ENCODE measurements at regions not wholly inside any gene's neighbourhood (a gene's known extent, or its start where the extent isn't known, plus 50 kb on each side); places are given as distances from the start of the nearest gene placed in this dataset.

DNA sequence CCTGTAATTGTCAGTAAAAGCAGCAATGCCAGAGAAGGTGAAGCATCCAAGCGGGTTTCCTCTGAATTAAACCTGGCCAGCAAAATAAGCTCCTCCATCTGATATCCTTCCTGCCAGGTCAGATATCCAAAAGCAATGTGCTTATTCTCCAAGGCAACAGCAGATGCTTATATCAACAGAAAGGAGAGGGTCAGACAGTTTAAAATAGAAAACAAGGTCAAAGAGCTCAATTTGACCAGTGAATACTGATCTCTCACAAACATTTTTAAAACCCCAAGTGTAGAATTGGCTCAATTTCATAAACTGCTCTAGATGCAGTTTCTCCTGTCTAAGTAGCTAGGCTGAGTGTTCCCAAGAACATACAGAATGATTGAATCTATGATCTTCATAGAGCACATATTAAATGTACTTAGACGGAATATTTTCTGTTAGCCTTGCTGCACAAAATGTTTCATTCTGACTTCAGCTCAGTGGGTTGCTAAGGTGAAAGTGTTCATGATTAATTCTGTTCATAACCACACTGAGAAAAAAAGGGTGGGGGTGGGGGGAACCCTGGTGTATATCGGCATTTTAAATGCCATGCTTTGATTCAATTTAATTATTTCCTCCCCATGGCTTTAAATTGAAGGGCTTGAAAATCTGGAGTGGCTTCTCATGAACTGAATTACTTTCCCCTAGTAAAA, 174.2 kb upstream of the ARHGAP20 start:
- no peak for TF ChIP-seq EZH2phosphoT487 (conservative IDR thresholded peaks at IDR 0.05; ENCODE audit: low read length)
- TF ChIP-seq, protein P1, sequence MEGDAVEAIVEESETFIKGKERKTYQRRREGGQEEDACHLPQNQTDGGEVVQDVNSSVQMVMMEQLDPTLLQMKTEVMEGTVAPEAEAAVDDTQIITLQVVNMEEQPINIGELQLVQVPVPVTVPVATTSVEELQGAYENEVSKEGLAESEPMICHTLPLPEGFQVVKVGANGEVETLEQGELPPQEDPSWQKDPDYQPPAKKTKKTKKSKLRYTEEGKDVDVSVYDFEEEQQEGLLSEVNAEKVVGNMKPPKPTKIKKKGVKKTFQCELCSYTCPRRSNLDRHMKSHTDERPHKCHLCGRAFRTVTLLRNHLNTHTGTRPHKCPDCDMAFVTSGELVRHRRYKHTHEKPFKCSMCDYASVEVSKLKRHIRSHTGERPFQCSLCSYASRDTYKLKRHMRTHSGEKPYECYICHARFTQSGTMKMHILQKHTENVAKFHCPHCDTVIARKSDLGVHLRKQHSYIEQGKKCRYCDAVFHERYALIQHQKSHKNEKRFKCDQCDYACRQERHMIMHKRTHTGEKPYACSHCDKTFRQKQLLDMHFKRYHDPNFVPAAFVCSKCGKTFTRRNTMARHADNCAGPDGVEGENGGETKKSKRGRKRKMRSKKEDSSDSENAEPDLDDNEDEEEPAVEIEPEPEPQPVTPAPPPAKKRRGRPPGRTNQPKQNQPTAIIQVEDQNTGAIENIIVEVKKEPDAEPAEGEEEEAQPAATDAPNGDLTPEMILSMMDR (IDR thresholded peaks at IDR 0.05; ENCODE audit: insufficient read depth, low read length, poor library complexity, severe bottlenecking): no peak
- Histone ChIP-seq H3K9ac (ENCODE audit: low read length) (no peak overlapping the region), H3K9me3 (ENCODE audit: insufficient read depth, low read length) (no peaks in the 10 kb centered on the region), H4K20me1 (ENCODE audit: low read depth, low read length) (no peaks in the 10 kb centered on the region), H2AFZ (ENCODE audit: low read depth, low read length, severe bottlenecking) (no peak overlapping the region), H3K27ac (ENCODE audit: low read depth, low read length) (no peak overlapping the region), H3K4me3 (ENCODE audit: insufficient read depth, low read length, poor library complexity, severe bottlenecking) (no peak overlapping the region), H3K27me3 (ENCODE audit: low read length) (no peaks in the 10 kb centered on the region), H3K9me2 (replicated peaks; ENCODE audit: insufficient read depth, low read length) (no peaks in the 10 kb centered on the region), H3K4me2 (ENCODE audit: low read depth, low read length, poor library complexity, severe bottlenecking) (no peak overlapping the region), H3F3A (ENCODE audit: insufficient read depth) (no peaks in the 10 kb centered on the region), H3K36me3 (ENCODE audit: low read length) (no peaks in the 10 kb centered on the region), H3K79me2 (ENCODE audit: insufficient read depth, low read length) (no peaks in the 10 kb centered on the region)

DNA sequence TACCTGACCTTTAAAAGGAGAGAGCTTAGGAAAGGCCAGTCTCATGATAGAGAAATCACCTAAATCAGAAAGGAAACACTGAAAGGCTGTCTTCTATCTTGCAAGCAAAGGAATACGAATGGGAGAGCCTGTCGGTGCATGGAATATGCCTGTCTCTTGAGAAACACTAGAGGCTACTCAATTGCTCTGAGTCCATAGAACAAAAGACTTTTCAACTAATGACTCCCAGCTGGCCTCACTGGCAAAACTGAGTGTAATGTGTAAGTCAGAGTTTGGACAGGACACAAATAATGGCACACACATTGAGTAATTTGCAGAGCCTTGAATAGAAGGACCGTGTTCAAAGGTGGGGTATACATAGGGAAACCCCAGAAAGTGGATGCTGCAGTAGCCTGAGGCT, 171.0 kb upstream of the ARHGAP20 start:
- H2AFZ ChIP-seq (ENCODE audit: low read depth, low read length, severe bottlenecking): no peak overlapping the region
- H3K9me2 ChIP-seq (replicated peaks; ENCODE audit: insufficient read depth, low read length): no peaks in the 10 kb centered on the region
- no peak overlapping the region for H3K4me3 ChIP-seq (ENCODE audit: insufficient read depth, low read length, poor library complexity, severe bottlenecking)
- TF ChIP-seq EZH2phosphoT487 (conservative IDR thresholded peaks at IDR 0.05; ENCODE audit: low read length): no peak
- TF ChIP-seq, protein P1 (IDR thresholded peaks at IDR 0.05; ENCODE audit: insufficient read depth, low read length, poor library complexity, severe bottlenecking): no peak
- H3K9me3 ChIP-seq (ENCODE audit: insufficient read depth, low read length): no peaks in the 10 kb centered on the region
- H4K20me1 ChIP-seq (ENCODE audit: low read depth, low read length): no peaks in the 10 kb centered on the region
- H3K9ac ChIP-seq (ENCODE audit: low read length): no peak overlapping the region
- no peaks in the 10 kb centered on the region for H3K79me2 ChIP-seq (ENCODE audit: insufficient read depth, low read length)
- no peaks in the 10 kb centered on the region for H3K36me3 ChIP-seq (ENCODE audit: low read length)
- no peak overlapping the region for H3K27ac ChIP-seq (ENCODE audit: low read depth, low read length)
- H3K27me3 ChIP-seq (ENCODE audit: low read length): no peaks in the 10 kb centered on the region
- H3F3A ChIP-seq (ENCODE audit: insufficient read depth): no peaks in the 10 kb centered on the region
- H3K4me2 ChIP-seq (ENCODE audit: low read depth, low read length, poor library complexity, severe bottlenecking): no peak overlapping the region

DNA sequence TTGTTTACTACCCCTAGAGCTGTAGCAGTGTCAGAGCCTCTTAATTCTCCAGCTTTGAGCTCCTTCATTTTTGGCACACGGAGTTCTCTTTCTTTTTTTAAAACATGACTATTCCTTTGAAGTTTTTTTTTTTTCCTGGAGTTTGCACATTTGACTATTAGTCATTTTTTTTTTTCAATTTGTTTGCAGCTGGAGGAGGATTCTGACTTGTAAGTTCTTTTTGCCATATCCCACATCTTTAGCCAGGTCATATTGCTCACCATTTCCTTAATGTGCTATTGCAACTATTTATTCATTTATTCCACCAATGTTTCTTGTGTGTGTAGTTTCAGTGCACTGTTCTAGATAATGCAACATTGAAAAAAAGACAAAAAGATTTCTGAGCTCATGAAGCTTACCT, 166.3 kb upstream of the ARHGAP20 start:
- TF ChIP-seq, protein P1 (IDR thresholded peaks at IDR 0.05; ENCODE audit: insufficient read depth, low read length, poor library complexity, severe bottlenecking): no peak
- TF ChIP-seq EZH2phosphoT487 (conservative IDR thresholded peaks at IDR 0.05; ENCODE audit: low read length): no peak
- no peaks in the 10 kb centered on the region for H3K9me2 ChIP-seq (replicated peaks; ENCODE audit: insufficient read depth, low read length)
- H3K36me3 ChIP-seq (ENCODE audit: low read length): no peaks in the 10 kb centered on the region
- no peak overlapping the region for H3K9ac ChIP-seq (ENCODE audit: low read length)
- no peaks in the 10 kb centered on the region for H3F3A ChIP-seq (ENCODE audit: insufficient read depth)
- no peaks in the 10 kb centered on the region for H4K20me1 ChIP-seq (ENCODE audit: low read depth, low read length)
- H2AFZ ChIP-seq (ENCODE audit: low read depth, low read length, severe bottlenecking): no peak overlapping the region
- no peaks in the 10 kb centered on the region for H3K9me3 ChIP-seq (ENCODE audit: insufficient read depth, low read length)
- no peak overlapping the region for H3K27ac ChIP-seq (ENCODE audit: low read depth, low read length)
- no peaks in the 10 kb centered on the region for H3K27me3 ChIP-seq (ENCODE audit: low read length)
- no peak overlapping the region for H3K4me3 ChIP-seq (ENCODE audit: insufficient read depth, low read length, poor library complexity, severe bottlenecking)
- H3K79me2 ChIP-seq (ENCODE audit: insufficient read depth, low read length): no peaks in the 10 kb centered on the region
- no peak overlapping the region for H3K4me2 ChIP-seq (ENCODE audit: low read depth, low read length, poor library complexity, severe bottlenecking)
